Osteocyte (in vitro differentiated cells): ENCODE measurements at regions not wholly inside any gene's neighbourhood (a gene's known extent, or its start where the extent isn't known, plus 50 kb on each side); places are given as distances from the start of the nearest gene placed in this dataset.

Experiments
- DNase-seq: peaks from one replicate; pipeline ENCODE4 v3.0.0; 2021; ENCODE audit warnings: mixed read lengths; ENCODE audit not compliant: unreplicated experiment; ENCODE audit errors: extremely low spot score
- H3K27ac Mint-ChIP-seq: one replicate; pipeline ENCODE4 v1.8.0; 2021; ENCODE audit warnings: mild to moderate bottlenecking, mixed read lengths; ENCODE audit not compliant: unreplicated experiment
- H3K27me3 Mint-ChIP-seq: one replicate; pipeline ENCODE4 v1.8.0; 2021; ENCODE audit warnings: mixed read lengths; ENCODE audit not compliant: unreplicated experiment
- H3K36me3 Mint-ChIP-seq: one replicate; pipeline ENCODE4 v1.8.0; 2021; ENCODE audit warnings: mixed read lengths; ENCODE audit not compliant: unreplicated experiment
- H3K4me1 Mint-ChIP-seq: one replicate; pipeline ENCODE4 v1.8.0; 2021; ENCODE audit warnings: mixed read lengths; ENCODE audit not compliant: unreplicated experiment
- H3K4me3 Mint-ChIP-seq: one replicate; pipeline ENCODE4 v1.8.0; 2021; ENCODE audit warnings: mild to moderate bottlenecking, moderate library complexity, mixed read lengths; ENCODE audit not compliant: unreplicated experiment
- H3K9me3 Mint-ChIP-seq: one replicate; pipeline ENCODE4 v1.8.0; 2021; ENCODE audit warnings: mixed read lengths; ENCODE audit not compliant: unreplicated experiment
- CTCF ChIP-seq: fragments of 200-600 bp; sonication (generic); IDR thresholded peaks from 2 replicates; pipeline ENCODE4 v1.5.0; 2021; ENCODE audit warnings: antibody characterized with exemption, mild to moderate bottlenecking, moderate library complexity

- H3K4me3 Mint-ChIP-seq = no peak overlapping the region
- H3K27ac Mint-ChIP-seq = no peak overlapping the region
- no peak for DNase-seq
Measured at GRCh38 chr20:7301807-7302206, 534.3 kb downstream of the BMP2 start.

GRCh38 chr20:7302250-7302649 lies 534.8 kb downstream of the BMP2 start:
- H3K9me3 Mint-ChIP-seq = peaks cover 4% of the 10 kb centered on the region
- TF ChIP-seq CTCF = no peak
- H3K27ac Mint-ChIP-seq = no peak overlapping the region
- H3K27me3 Mint-ChIP-seq = no peaks in the 10 kb centered on the region
- H3K4me3 Mint-ChIP-seq = no peak overlapping the region
- DNase-seq = no peak
- no peaks in the 10 kb centered on the region for H3K4me1 Mint-ChIP-seq
- H3K36me3 Mint-ChIP-seq = no peaks in the 10 kb centered on the region

More at GRCh38 chr20:7301807-7302206, 534.3 kb downstream of the BMP2 start:
- Mint-ChIP-seq H3K36me3 (no peaks in the 10 kb centered on the region), H3K27me3 (no peaks in the 10 kb centered on the region), H3K9me3 (peaks cover 4% of the 10 kb centered on the region), H3K4me1 (no peaks in the 10 kb centered on the region)
- no peak for TF ChIP-seq CTCF

GRCh38 chr20:7305976-7306375 lies 538.5 kb downstream of the BMP2 start:
- Mint-ChIP-seq H3K4me1 (no peaks in the 10 kb centered on the region), H3K27me3 (no peaks in the 10 kb centered on the region), H3K4me3 (no peak overlapping the region), H3K9me3 (no peaks in the 10 kb centered on the region), H3K36me3 (no peaks in the 10 kb centered on the region), H3K27ac (no peak overlapping the region)
- no peak for DNase-seq
- no peak for TF ChIP-seq CTCF

- no peak for DNase-seq
- no peak for TF ChIP-seq CTCF
- Mint-ChIP-seq H3K27ac (no peak overlapping the region), H3K9me3 (no peaks in the 10 kb centered on the region), H3K27me3 (peaks cover 3% of the 10 kb centered on the region), H3K4me1 (no peaks in the 10 kb centered on the region), H3K4me3 (no peak overlapping the region), H3K36me3 (no peaks in the 10 kb centered on the region)
Measured at GRCh38 chr20:7308163-7308562, 540.7 kb downstream of the BMP2 start.

GRCh38 chr20:7313047-7313446 lies 545.6 kb downstream of the BMP2 start:
- DNase-seq = no peak
- H3K27me3 Mint-ChIP-seq = peaks cover 3% of the 10 kb centered on the region
- no peaks in the 10 kb centered on the region for H3K36me3 Mint-ChIP-seq
- H3K27ac Mint-ChIP-seq = no peak overlapping the region
- H3K4me3 Mint-ChIP-seq = no peak overlapping the region
- TF ChIP-seq CTCF = no peak
- H3K4me1 Mint-ChIP-seq = no peaks in the 10 kb centered on the region
- H3K9me3 Mint-ChIP-seq = no peaks in the 10 kb centered on the region
